Fibroblast of the conjunctiva (primary cell): ENCODE measurements at regions not wholly inside any gene's neighbourhood (a gene's known extent, or its start where the extent isn't known, plus 50 kb on each side); places are given as distances from the start of the nearest gene placed in this dataset.
A peak's percentile ranks its signal among the peaks of the same experiment; 100 is the strongest.
"Not testable (repeated sequence)": the region's sequence is repeated elsewhere in the genome, so short reads cannot be mapped to it uniquely, and the experiment has no call there.

Experiments used
- DNase-seq: peaks from one replicate; pipeline ENCODE4 v3.0.0-alpha.2; 2010; ENCODE audit warnings: low read depth

GRCh38 chr6:102907181-102907580 is 1513.7 kb downstream of the GRIK2 start:
- DNase-seq = no peak

- DNase-seq = no peak
Measured at GRCh38 chr6:102902471-102902870, 1509.0 kb downstream of the GRIK2 start.

GRCh38 chr6:102895683-102896082 is 1502.2 kb downstream of the GRIK2 start:
- DNase-seq = no peak

DNA sequence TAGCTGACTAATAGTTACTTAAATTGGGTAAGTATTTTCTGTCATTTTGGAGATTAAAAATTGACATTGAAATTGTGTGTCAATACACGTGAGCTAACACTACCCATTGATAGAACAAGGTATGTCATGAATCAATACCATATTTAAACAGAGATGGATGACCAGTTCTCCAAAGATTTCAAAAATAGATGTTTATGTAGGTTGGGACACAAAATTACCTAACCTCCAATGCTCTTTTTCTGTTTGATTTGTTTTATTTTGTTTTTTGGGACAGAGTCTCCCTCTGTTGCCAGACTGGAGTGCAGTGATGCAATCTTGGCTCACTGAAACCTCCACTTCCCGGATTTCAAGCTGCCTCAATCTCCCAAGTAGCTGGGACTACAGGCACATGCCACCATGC is 1491.7 kb downstream of the GRIK2 start:
- no peak for DNase-seq

GRCh38 chr6:102853249-102853955 is 1459.9 kb downstream of the GRIK2 start:
- no peak for DNase-seq

- no peak for DNase-seq
Measured at GRCh38 chr6:102848796-102849195, 1455.3 kb downstream of the GRIK2 start.

DNA sequence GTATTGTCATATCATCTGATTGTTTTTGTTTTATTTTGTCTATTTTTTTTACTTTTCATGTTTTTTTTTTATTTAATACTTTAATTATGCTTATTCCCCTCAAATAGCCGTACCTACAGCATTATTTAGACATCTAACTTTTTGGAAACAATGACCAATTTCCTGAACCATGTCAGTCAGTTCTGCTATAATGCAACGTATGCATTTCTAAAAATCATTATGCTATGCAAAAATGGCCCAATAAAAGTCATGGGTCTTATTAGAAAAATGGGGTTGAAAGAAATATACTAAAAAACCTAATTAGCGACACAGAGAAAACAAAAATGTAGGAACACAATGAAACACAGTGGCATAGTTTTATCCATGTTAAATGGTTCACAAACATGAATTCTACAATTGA is 1454.7 kb downstream of the GRIK2 start:
- no peak for DNase-seq

DNA sequence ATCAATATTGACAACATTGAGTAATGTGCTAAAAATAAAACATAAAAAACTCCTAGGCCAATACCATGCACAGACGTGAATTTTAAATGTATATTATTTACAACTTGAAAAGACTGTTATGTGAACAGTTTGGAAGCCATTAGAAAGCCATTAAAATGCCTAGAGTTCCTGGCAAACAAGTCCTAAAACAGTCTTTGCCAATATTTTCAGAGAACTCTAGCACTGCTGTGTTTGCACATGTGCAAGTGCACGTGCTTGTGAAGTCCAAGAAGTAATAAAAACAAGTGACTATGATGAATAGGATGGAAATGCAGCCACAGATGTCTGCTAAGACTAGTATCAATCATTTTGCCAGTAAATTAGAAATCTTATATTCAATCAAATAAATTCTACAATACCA is 1447.6 kb downstream of the GRIK2 start:
- DNase-seq = no peak

DNA sequence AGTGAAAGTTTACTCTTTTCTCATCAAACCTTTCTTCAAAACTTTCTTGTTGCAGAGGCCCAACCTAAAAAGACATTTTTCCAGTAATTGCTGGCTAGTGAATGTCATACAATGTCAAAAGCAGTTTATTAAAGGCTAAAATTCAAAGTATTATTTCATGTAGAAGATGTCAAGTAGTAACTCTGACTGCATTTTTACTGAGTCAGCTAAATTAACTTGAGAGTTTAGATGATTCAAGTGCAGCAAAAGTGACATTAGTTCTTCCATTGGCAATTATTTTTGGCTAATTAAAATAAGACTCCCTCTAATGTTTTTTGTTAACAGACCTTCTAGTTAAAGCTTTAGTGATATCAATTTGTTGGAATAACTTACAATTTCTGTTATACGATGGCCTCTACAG is 1438.5 kb downstream of the GRIK2 start:
- DNase-seq = no peak

DNA sequence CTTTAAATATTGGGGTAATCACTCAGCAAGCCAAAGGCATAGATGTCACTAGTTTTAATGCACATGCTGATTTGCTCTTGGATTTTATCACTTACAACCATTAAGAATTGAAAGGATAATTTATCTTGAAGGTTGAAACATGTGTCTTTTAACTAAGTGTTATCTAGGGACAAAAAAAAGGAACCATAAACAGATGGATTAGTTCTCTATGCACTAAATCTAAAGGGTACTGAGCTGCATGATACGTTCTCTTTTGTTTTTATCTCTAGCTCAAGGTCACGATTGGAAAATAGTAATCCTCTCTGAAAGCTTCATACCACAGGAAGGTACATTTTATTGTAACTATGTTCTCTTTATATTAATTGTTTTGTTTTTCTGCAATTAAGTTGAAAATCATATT is 1426.6 kb downstream of the GRIK2 start:
- no peak for DNase-seq

DNA sequence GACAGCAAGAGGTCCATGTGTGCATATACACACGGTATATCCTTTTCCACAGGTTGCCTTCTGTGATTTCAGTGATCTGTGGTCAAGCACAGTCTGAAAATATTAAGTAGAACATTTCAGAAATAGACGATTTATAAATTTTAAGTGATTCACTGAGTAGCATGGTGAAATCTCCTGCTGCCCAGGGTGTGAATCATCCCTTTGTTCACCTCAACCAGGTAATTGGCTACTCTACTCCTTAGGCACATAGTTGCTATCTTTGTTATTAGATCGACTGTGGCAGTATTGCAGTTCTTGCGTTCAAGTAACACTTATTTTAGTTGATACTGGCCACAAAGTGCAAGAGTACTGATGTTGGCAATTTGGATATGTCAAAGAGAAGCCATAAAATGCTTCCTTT is 1421.7 kb downstream of the GRIK2 start:
- no peak for DNase-seq

GRCh38 chr6:102813489-102814275 is 1420.2 kb downstream of the GRIK2 start:
- no peak for DNase-seq

DNA sequence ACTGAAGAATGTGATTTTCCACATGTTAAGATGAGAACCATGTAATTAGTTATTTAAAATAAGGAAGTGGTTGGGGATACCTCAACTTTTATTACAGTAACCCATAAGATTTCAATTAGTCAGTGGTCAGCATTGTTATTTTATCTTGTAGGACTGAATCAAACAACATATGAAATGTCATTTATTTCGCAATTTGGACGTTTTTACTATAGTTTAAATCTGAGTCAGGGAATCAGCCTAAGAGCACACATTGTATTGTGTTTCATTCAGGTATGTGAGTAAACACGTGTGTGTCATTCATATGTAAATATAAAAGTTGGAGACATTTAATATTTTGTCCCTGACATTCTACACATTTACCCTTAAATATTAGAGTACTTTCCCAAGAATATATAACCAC is 1418.7 kb downstream of the GRIK2 start:
- DNase-seq = no peak

- DNase-seq = not testable (repeated sequence)
Measured at GRCh38 chr6:102808944-102809505, 1415.5 kb downstream of the GRIK2 start.

DNA sequence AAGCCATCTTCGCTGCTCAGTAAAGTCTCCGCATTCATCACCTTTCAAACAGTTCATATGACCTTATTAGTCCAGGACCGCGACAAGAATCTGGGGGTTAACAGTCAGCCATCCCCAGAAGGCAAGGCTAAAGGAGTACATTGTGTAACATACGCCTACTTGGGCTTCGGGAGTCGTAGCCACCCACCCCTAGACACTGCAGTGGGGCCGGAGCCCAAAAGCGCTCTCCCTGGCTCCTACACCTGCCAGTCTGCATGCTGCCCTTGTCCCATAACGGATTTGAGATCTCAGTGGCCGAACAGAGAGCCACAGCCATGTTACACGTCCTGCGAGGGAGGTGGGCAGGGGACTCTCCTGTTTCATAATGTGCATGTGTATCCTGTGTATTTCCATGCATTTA is 1405.5 kb downstream of the GRIK2 start:
- DNase-seq = no peak

GRCh38 chr6:102798636-102799035 is 1405.1 kb downstream of the GRIK2 start:
- DNase-seq = no peak

- no peak for DNase-seq
Measured at GRCh38 chr6:102793752-102794151, 1400.2 kb downstream of the GRIK2 start.

DNA sequence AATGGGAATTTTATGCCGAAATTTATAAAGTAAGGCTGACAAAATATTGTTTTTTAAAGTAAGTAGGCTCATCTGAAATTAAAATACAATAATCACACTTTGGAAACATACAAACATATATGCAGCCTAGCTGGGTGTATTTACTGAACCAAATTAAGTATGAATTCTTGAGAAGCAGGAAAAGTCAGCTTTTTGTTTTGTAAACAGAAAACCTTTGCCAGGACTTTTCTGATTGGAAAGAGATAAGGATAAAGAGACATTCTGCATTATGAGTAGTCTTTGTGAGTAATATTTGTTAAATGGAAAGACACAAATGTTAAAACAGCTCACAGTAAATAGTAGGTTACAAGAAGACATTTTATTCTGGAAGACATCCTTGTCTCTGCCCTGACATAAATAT is 1380.8 kb downstream of the GRIK2 start:
- DNase-seq = no peak

GRCh38 chr6:102773636-102774035 is 1380.1 kb downstream of the GRIK2 start:
- DNase-seq = no peak

GRCh38 chr6:102766963-102767362 is 1373.5 kb downstream of the GRIK2 start:
- DNase-seq = peak; percentile 6

DNA sequence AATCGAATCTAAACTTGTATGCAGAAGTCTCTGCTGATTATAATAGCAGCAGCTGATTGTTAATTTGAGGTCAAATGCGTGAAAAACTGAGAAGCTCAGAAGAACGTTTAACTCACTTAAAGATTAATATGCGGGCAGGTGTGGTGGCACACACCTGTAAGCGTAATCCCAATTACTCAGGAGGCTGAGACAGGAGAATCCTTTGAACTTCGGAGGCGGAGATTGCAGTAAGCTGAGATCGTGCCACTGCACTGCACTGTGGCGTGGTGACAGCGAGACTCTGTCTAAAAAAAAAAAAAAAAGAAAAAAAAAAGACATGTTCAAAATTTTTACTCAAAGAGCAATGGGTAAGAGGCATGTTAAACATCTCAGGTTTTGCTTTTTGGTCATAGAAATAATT is 1370.8 kb downstream of the GRIK2 start:
- no peak for DNase-seq

DNA sequence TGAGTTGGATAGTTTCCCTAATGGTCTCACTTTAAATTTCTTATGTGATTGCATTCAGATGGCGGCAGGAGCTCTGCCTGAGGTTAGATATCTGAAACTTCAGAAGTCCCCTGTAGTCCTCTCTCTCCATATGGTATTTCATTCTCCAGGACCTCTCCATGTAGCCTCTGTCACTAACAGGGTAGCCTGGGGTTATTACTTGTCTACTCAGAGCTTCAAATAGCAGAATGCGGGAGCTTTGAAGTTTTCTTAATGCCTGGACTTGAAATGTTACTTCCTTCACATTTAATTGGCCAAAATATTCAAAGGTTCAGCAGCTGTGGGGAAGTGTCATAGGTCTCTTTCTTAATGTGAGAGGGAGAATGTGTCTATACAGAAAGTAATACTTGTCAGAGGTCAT is 1370.4 kb downstream of the GRIK2 start:
- no peak for DNase-seq

- DNase-seq = no peak
Measured at GRCh38 chr6:102761872-102762271, 1368.4 kb downstream of the GRIK2 start.
